ENCODE measurements at regions not wholly inside any gene's neighbourhood (a gene's known extent, or its start where the extent isn't known, plus 50 kb on each side); places are given as distances from the start of the nearest gene placed in this dataset.

DNA sequence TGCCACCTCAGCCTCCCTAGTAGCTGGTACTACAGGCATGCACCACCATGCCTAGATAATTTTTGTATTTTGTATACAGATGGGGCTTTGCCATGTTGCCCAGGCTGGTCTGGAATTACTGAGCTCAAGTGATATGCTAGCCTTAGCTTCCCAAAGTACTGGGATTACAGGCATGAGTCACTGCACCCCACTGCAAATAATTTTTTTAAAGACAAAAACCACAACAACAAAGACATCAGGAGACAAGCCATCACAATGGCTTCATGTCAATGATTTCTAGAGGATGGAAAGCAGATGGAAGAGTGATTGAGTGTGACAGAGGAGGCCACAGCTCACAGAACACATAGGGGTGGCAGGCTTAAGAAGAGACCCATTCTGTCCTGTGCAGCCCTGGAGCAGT, 97.9 kb upstream of the PCSK1 start:
- no peaks in the 10 kb centered on the region for H3K4me1 ChIP-seq (ENCODE audit: insufficient read depth, low read length)
- H3K9me3 Mint-ChIP-seq, result no peaks in the 10 kb centered on the region
- H3K27me3 ChIP-seq (ENCODE audit: insufficient read depth, low read length), result no peaks in the 10 kb centered on the region
- DNase-seq, result no peak
- no peak overlapping the region for H3K4me3 Mint-ChIP-seq
- H3K4me1 Mint-ChIP-seq, result peaks cover 0 to 4% (median 2%) of the 10 kb centered on the region in 4 donors
- CTCF ChIA-PET (ENCODE audit: partially characterized antibody), result interaction anchor here (1.2 kb wide), 1 partner anchor 186 kb away, joined by 3 read pairs; no protein-coding TSS in a partner anchor
- no peaks in the 10 kb centered on the region for H3K36me3 ChIP-seq (ENCODE audit: insufficient read depth, low read length)
- peaks cover 0 to 3% of the 10 kb centered on the region in 2 donors for H3K27me3 Mint-ChIP-seq
- intact Hi-C loops (cut with micrococcal nuclease), result loop anchor here (10.0 kb wide), 1 partner anchor 404 kb away; the partner anchor contains the start of gene LNPEP
- POLR2A ChIA-PET (ENCODE audit: partially characterized antibody), result no interaction called here
- peak overlapping the region in 1 of 7 donors; percentile 32 for H3K27ac Mint-ChIP-seq
- no peak overlapping the region for H3K27ac ChIP-seq (ENCODE audit: low read depth, low read length)
- H3K9me3 ChIP-seq (ENCODE audit: control insufficient read depth in 1 of 2, low read length in 2 of 2), result no peaks in the 10 kb centered on the region
- no peak overlapping the region for H3K4me3 ChIP-seq (ENCODE audit: low read length in 2 of 2)
- no peaks in the 10 kb centered on the region for H3K36me3 Mint-ChIP-seq

DNA sequence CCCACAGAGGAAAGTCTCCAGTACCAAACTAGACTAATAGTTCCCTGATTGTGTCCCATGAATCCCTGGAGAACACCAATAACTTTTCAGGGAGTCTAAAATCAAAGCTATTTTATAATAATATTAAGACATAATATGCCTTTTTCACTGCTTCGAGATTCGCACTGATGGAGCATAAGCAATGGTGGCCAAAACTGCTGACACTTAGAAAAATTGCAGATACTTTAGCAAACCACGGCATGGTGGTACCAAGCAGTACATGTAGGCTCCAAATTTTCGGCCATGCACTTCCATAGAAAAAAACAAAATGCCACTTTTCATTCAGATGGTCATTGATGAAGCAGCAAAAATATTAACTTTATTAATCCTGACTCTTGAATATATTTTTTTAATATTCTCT, 100.3 kb upstream of the PCSK1 start:
- Mint-ChIP-seq H3K27me3 (no peaks in the 10 kb centered on the region), H3K27ac (peak overlapping the region in 1 of 7 donors; percentile 8), H3K36me3 (no peaks in the 10 kb centered on the region), H3K4me1 (peaks cover 15 to 28% (median 21%) of the 10 kb centered on the region in 4 donors), H3K4me3 (no peak overlapping the region), H3K9me3 (peaks cover 0 to 2% (median 0%) of the 10 kb centered on the region in 8 donors)
- H3K4me1 ChIP-seq (ENCODE audit: insufficient read depth, low read length), result peaks cover 22% of the 10 kb centered on the region
- no peak for DNase-seq
- H3K27me3 ChIP-seq (ENCODE audit: insufficient read depth, low read length), result no peaks in the 10 kb centered on the region
- no peak overlapping the region for H3K27ac ChIP-seq (ENCODE audit: low read depth, low read length)
- H3K36me3 ChIP-seq (ENCODE audit: insufficient read depth, low read length), result no peaks in the 10 kb centered on the region
- no peaks in the 10 kb centered on the region for H3K9me3 ChIP-seq (ENCODE audit: control insufficient read depth in 1 of 2, low read length in 2 of 2)
- intact Hi-C loops (cut with micrococcal nuclease), result loop anchor here (10.0 kb wide), 1 partner anchor 401 kb away; the partner anchor contains the start of gene LNPEP
- ChIA-PET CTCF (ENCODE audit: partially characterized antibody) (interaction anchor here (0.7 kb wide), 1 partner anchor 198 kb away, joined by 4 read pairs; no protein-coding TSS in a partner anchor), POLR2A (ENCODE audit: partially characterized antibody) (no interaction called here)
- no peak overlapping the region for H3K4me3 ChIP-seq (ENCODE audit: low read length in 2 of 2)

DNA sequence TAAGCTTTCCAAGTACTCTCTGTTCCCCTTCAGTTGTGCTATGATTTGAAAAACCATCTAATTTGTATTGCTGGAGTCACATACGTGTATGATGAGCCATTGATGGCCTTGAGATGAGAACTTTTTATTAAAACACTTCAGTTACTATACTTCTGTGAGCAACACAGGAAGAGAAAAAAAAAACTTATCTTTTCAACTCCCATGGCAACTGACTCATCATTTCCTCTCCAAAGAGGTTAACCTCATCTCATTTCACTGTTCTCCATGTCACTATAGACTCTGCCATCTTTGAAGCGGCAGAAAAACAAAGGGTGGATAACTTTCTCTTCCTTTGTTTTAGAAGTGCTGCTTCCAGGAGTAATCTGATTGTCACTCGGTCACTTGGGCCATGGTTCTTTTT, 104.3 kb upstream of the PCSK1 start:
- Mint-ChIP-seq H3K27me3 (no peaks in the 10 kb centered on the region), H3K4me3 (peak overlapping the region; percentile 18 to 93 (median 76)), H3K36me3 (no peaks in the 10 kb centered on the region), H3K9me3 (peaks cover 0 to 2% (median 0%) of the 10 kb centered on the region in 8 donors), H3K27ac (peak overlapping the region; percentile 83 to 100 (median 94)), H3K4me1 (peaks cover 23 to 41% (median 30%) of the 10 kb centered on the region in 4 donors)
- intact Hi-C loops (cut with micrococcal nuclease), result loop anchor here (2.0 to 10.0 kb wide), 7 partner anchors 60 to 645 kb away; partner anchors contain the start of genes ELL2, LNPEP and RIOK2
- H3K36me3 ChIP-seq (ENCODE audit: insufficient read depth, low read length), result no peaks in the 10 kb centered on the region
- peaks cover 30% of the 10 kb centered on the region for H3K4me1 ChIP-seq (ENCODE audit: insufficient read depth, low read length)
- DNase-seq, result peak; percentile 48 to 83 (median 75)
- H3K4me3 ChIP-seq (ENCODE audit: low read length in 2 of 2), result peak overlapping the region in 1 of 2 donors; percentile 1
- no peaks in the 10 kb centered on the region for H3K27me3 ChIP-seq (ENCODE audit: insufficient read depth, low read length)
- CTCF ChIA-PET (ENCODE audit: partially characterized antibody), result interaction anchor here (0.9 to 2.2 kb wide), 5 partner anchors 14 to 192 kb away, joined by 3 to 8 read pairs (median 4); no protein-coding TSS in a partner anchor
- H3K27ac ChIP-seq (ENCODE audit: low read depth, low read length), result peak overlapping the region; percentile 38
- no peaks in the 10 kb centered on the region for H3K9me3 ChIP-seq (ENCODE audit: control insufficient read depth in 1 of 2, low read length in 2 of 2)
- POLR2A ChIA-PET (ENCODE audit: partially characterized antibody), result interaction anchor here (0.8 to 1.7 kb wide), 4 partner anchors 9 to 192 kb away, joined by 3 to 6 read pairs (median 4); no protein-coding TSS in a partner anchor

DNA sequence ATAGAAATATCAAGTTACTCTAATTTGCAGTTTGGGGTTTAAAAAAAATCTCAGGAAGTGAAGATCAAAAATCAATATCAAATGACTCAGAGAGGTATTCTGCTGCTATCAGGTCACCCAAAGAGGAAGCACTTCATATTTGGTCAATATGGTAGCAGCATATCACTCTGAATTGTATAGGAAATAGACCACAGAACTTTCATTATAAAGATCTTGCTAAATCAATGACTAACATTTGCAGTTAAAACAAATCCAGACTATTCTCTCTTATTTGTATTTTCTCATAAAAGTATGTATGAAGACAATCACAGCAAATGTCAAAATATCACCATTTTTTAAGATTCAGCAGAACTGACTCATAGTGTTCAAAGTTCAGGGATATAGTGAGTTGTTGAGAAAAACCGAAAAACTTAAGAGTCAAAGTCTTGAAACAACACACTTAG, 105.8 kb upstream of the PCSK1 start:
- peak in 4 of 5 donors; percentile 13 to 25 (median 20) for DNase-seq
- intact Hi-C loops (cut with micrococcal nuclease), result loop anchor here (2.0 to 10.0 kb wide), 7 partner anchors 58 to 643 kb away; partner anchors contain the start of genes ELL2, LNPEP and RIOK2

DNA sequence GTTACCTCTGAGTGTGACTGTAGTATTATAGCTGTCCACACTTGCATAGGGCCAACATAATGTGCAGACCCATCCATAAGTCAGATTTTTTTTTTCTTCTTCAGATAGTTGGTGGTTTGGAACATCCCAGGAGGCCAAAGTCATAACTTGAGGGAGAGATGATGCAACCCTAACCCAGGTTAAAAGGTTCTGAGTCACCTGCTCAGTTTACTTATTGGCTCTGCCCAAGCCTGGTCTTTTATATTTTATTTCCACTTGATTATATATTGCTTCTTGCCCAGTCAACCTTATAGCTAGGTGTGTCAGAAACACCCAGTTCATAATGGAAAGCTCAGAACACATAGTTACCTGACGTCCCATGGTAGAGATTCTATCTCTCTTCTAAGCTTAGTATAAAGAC, 113.1 kb upstream of the PCSK1 start:
- H3K27ac ChIP-seq (ENCODE audit: low read depth, low read length), result no peak overlapping the region
- no peak overlapping the region for H3K27ac Mint-ChIP-seq
- no peak overlapping the region for H3K4me3 Mint-ChIP-seq
- peaks cover 0 to 2% (median 0%) of the 10 kb centered on the region in 8 donors for H3K9me3 Mint-ChIP-seq
- no peaks in the 10 kb centered on the region for H3K9me3 ChIP-seq (ENCODE audit: control insufficient read depth in 1 of 2, low read length in 2 of 2)
- H3K36me3 Mint-ChIP-seq, result no peaks in the 10 kb centered on the region
- no peaks in the 10 kb centered on the region for H3K36me3 ChIP-seq (ENCODE audit: insufficient read depth, low read length)
- CTCF ChIA-PET (ENCODE audit: partially characterized antibody), result no interaction called here
- intact Hi-C loops (cut with micrococcal nuclease), result no loop called here
- no peak overlapping the region for H3K4me3 ChIP-seq (ENCODE audit: low read length in 2 of 2)
- H3K4me1 Mint-ChIP-seq, result peaks cover 3 to 10% (median 7%) of the 10 kb centered on the region in 4 donors
- POLR2A ChIA-PET (ENCODE audit: partially characterized antibody), result no interaction called here
- H3K4me1 ChIP-seq (ENCODE audit: insufficient read depth, low read length), result no peaks in the 10 kb centered on the region
- no peaks in the 10 kb centered on the region for H3K27me3 Mint-ChIP-seq
- H3K27me3 ChIP-seq (ENCODE audit: insufficient read depth, low read length), result no peaks in the 10 kb centered on the region
- DNase-seq, result no peak

More for the DNA sequence above, 105.8 kb upstream of the PCSK1 start:
- Mint-ChIP-seq H3K27ac (peak overlapping the region; percentile 1 to 88 (median 76)), H3K27me3 (no peaks in the 10 kb centered on the region), H3K36me3 (no peaks in the 10 kb centered on the region), H3K4me3 (peak overlapping the region in 7 of 8 donors; percentile 40 to 64 (median 58)), H3K4me1 (peaks cover 23 to 41% (median 30%) of the 10 kb centered on the region in 4 donors), H3K9me3 (peaks cover 0 to 2% (median 0%) of the 10 kb centered on the region in 8 donors)
- H3K4me1 ChIP-seq (ENCODE audit: insufficient read depth, low read length), result peaks cover 30% of the 10 kb centered on the region
- ChIA-PET POLR2A (ENCODE audit: partially characterized antibody) (interaction anchor here (0.7 to 0.8 kb wide), 2 partner anchors 196 to 776 kb away, joined by 3 read pairs; no protein-coding TSS in a partner anchor), CTCF (ENCODE audit: partially characterized antibody) (no interaction called here)
- no peaks in the 10 kb centered on the region for H3K9me3 ChIP-seq (ENCODE audit: control insufficient read depth in 1 of 2, low read length in 2 of 2)
- no peak overlapping the region for H3K27ac ChIP-seq (ENCODE audit: low read depth, low read length)
- no peaks in the 10 kb centered on the region for H3K27me3 ChIP-seq (ENCODE audit: insufficient read depth, low read length)
- H3K4me3 ChIP-seq (ENCODE audit: low read length in 2 of 2), result no peak overlapping the region
- H3K36me3 ChIP-seq (ENCODE audit: insufficient read depth, low read length), result no peaks in the 10 kb centered on the region

DNA sequence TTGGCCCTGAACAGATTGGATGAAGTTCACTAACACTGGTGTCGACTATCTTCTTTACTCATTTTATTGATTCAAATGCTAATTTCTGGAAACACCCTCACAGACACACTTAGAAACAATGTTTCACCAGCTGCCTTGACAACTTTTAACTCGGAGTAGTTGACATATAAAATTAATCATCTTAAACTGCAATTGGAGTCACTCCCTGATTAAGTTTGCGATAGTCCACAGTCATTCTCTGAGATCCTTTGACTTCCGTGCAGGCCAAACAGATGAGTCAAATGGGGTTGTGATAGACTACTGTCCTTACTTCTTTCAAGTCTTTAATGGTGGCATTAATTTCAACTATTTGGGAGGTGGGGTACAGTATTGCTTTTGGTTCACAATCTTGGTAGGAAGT, 114.4 kb upstream of the PCSK1 start:
- no peaks in the 10 kb centered on the region for H3K36me3 ChIP-seq (ENCODE audit: insufficient read depth, low read length)
- ChIA-PET CTCF (ENCODE audit: partially characterized antibody) (interaction anchor here (3.0 kb wide), 1 partner anchor 202 kb away, joined by 17 read pairs; no protein-coding TSS in a partner anchor), POLR2A (ENCODE audit: partially characterized antibody) (no interaction called here)
- H3K9me3 Mint-ChIP-seq, result peaks cover 0 to 6% (median 0%) of the 10 kb centered on the region in 8 donors
- peaks cover 0 to 8% of the 10 kb centered on the region in 2 donors for H3K27me3 Mint-ChIP-seq
- no peaks in the 10 kb centered on the region for H3K36me3 Mint-ChIP-seq
- H3K27ac ChIP-seq (ENCODE audit: low read depth, low read length), result no peak overlapping the region
- no peak for DNase-seq
- no peaks in the 10 kb centered on the region for H3K9me3 ChIP-seq (ENCODE audit: control insufficient read depth in 1 of 2, low read length in 2 of 2)
- H3K27me3 ChIP-seq (ENCODE audit: insufficient read depth, low read length), result no peaks in the 10 kb centered on the region
- H3K4me1 Mint-ChIP-seq, result peaks cover 3 to 10% (median 7%) of the 10 kb centered on the region in 4 donors
- H3K4me1 ChIP-seq (ENCODE audit: insufficient read depth, low read length), result no peaks in the 10 kb centered on the region
- H3K4me3 Mint-ChIP-seq, result no peak overlapping the region
- intact Hi-C loops (cut with micrococcal nuclease), result no loop called here
- H3K4me3 ChIP-seq (ENCODE audit: low read length in 2 of 2), result no peak overlapping the region
- no peak overlapping the region for H3K27ac Mint-ChIP-seq

DNA sequence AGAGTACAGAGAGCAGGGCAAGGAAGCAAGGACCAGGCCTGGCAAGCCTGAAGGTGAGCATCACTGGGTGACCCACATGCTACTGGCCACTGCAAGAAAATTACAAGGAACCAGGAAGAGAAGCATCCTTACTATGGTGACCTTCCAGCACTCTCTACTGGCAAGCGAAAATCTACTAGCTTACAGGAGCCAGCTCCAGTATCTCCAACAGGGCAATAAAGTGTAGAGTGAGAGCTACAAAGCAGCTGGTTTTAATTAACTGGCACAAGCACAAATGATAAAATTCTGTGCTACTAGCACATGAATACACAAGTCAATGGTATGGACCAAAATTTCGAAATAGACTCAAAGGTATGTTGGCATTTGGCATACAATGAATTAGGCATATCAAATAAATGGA, 113.3 kb upstream of the CAST start:
- peaks cover 0 to 8% of the 10 kb centered on the region in 2 donors for H3K27me3 Mint-ChIP-seq
- H3K36me3 Mint-ChIP-seq, result no peaks in the 10 kb centered on the region
- CTCF ChIA-PET (ENCODE audit: partially characterized antibody), result interaction anchor here (0.7 to 3.0 kb wide), 3 partner anchors 20 to 203 kb away, joined by 3 to 17 read pairs (median 3); no protein-coding TSS in a partner anchor
- intact Hi-C loops (cut with micrococcal nuclease), result no loop called here
- Histone ChIP-seq H3K36me3 (ENCODE audit: insufficient read depth, low read length) (no peaks in the 10 kb centered on the region), H3K27me3 (ENCODE audit: insufficient read depth, low read length) (no peaks in the 10 kb centered on the region), H3K4me1 (ENCODE audit: insufficient read depth, low read length) (no peaks in the 10 kb centered on the region), H3K9me3 (ENCODE audit: control insufficient read depth in 1 of 2, low read length in 2 of 2) (no peaks in the 10 kb centered on the region), H3K27ac (ENCODE audit: low read depth, low read length) (no peak overlapping the region), H3K4me3 (ENCODE audit: low read length in 2 of 2) (no peak overlapping the region)
- peaks cover 3 to 10% (median 7%) of the 10 kb centered on the region in 4 donors for H3K4me1 Mint-ChIP-seq
- no peak overlapping the region for H3K4me3 Mint-ChIP-seq
- H3K9me3 Mint-ChIP-seq, result peaks cover 0 to 8% (median 3%) of the 10 kb centered on the region in 8 donors
- POLR2A ChIA-PET (ENCODE audit: partially characterized antibody), result interaction anchor here (0.8 kb wide), 1 partner anchor 71 kb away, joined by 3 read pairs; no protein-coding TSS in a partner anchor
- H3K27ac Mint-ChIP-seq, result peak overlapping the region in 1 of 7 donors; percentile 38
- no peak for DNase-seq
